Neural crest cell (in vitro differentiated cells): ENCODE measurements at regions not wholly inside any gene's neighbourhood (a gene's known extent, or its start where the extent isn't known, plus 50 kb on each side); places are given as distances from the start of the nearest gene placed in this dataset.

Experiments
- DNase-seq: peaks from one replicate; pipeline ENCODE4 v3.0.0; 2021; ENCODE audit warnings: low read depth, mixed read lengths, low spot score
- H3K27ac Mint-ChIP-seq: one replicate; pipeline ENCODE4 v1.8.0; 2021; ENCODE audit warnings: mild to moderate bottlenecking, mixed read lengths; ENCODE audit not compliant: unreplicated experiment
- H3K27me3 Mint-ChIP-seq: 2 replicates; pipeline ENCODE4 v1.8.0; 2021; ENCODE audit warnings: low read depth, mild to moderate bottlenecking, mixed read lengths
- H3K36me3 Mint-ChIP-seq: 2 replicates; pipeline ENCODE4 v1.8.0; 2021; ENCODE audit warnings: low read depth, mild to moderate bottlenecking, mixed read lengths
- H3K4me1 Mint-ChIP-seq: 2 replicates; pipeline ENCODE4 v1.8.0; 2021; ENCODE audit warnings: mixed read lengths
- H3K4me3 Mint-ChIP-seq: one replicate; pipeline ENCODE4 v1.8.0; 2021; ENCODE audit warnings: mild to moderate bottlenecking, mixed read lengths
- H3K9me3 Mint-ChIP-seq: 2 replicates; pipeline ENCODE4 v1.8.0; 2021; ENCODE audit warnings: mixed read lengths
- CTCF ChIP-seq: fragments of 200-600 bp; sonication (generic); conservative IDR thresholded peaks from 2 replicates; pipeline ENCODE4 v1.5.0; 2021; ENCODE audit warnings: antibody characterized with exemption, mild to moderate bottlenecking

GRCh38 chr1:18020021-18020817 lies 87.4 kb upstream of the IGSF21 start:
- H3K36me3 Mint-ChIP-seq = no peaks in the 10 kb centered on the region
- H3K27me3 Mint-ChIP-seq = peaks cover 93% of the 10 kb centered on the region
- TF ChIP-seq CTCF = no peak

GRCh38 chr1:18021242-18021641 lies 86.4 kb upstream of the IGSF21 start:
- no peaks in the 10 kb centered on the region for H3K4me1 Mint-ChIP-seq

More at GRCh38 chr1:18020021-18020817, 87.4 kb upstream of the IGSF21 start:
- no peak for DNase-seq
- Mint-ChIP-seq H3K9me3 (no peaks in the 10 kb centered on the region), H3K27ac (no peak overlapping the region), H3K4me1 (no peaks in the 10 kb centered on the region), H3K4me3 (no peak overlapping the region)

GRCh38 chr1:18032172-18032859 lies 75.3 kb upstream of the IGSF21 start:
- no peaks in the 10 kb centered on the region for H3K9me3 Mint-ChIP-seq
- no peaks in the 10 kb centered on the region for H3K36me3 Mint-ChIP-seq
- TF ChIP-seq CTCF = no peak
- DNase-seq = no peak
- H3K27me3 Mint-ChIP-seq = peaks cover 72% of the 10 kb centered on the region
- H3K4me1 Mint-ChIP-seq = peaks cover 22% of the 10 kb centered on the region
- no peak overlapping the region for H3K4me3 Mint-ChIP-seq
- H3K27ac Mint-ChIP-seq = peak overlapping the region; percentile 4

More at GRCh38 chr1:18021242-18021641, 86.4 kb upstream of the IGSF21 start:
- Mint-ChIP-seq H3K9me3 (no peaks in the 10 kb centered on the region), H3K27ac (no peak overlapping the region), H3K27me3 (peaks cover 94% of the 10 kb centered on the region), H3K4me3 (no peak overlapping the region), H3K36me3 (no peaks in the 10 kb centered on the region)
- no peak for DNase-seq
- TF ChIP-seq CTCF = no peak

- TF ChIP-seq CTCF = no peak
- DNase-seq = no peak
- no peak overlapping the region for H3K4me3 Mint-ChIP-seq
- H3K27me3 Mint-ChIP-seq = peaks cover 66% of the 10 kb centered on the region
- H3K4me1 Mint-ChIP-seq = peaks cover 16% of the 10 kb centered on the region
- H3K27ac Mint-ChIP-seq = no peak overlapping the region
- H3K36me3 Mint-ChIP-seq = no peaks in the 10 kb centered on the region
- no peaks in the 10 kb centered on the region for H3K9me3 Mint-ChIP-seq
Observed at GRCh38 chr1:18035145-18035544, 72.5 kb upstream of the IGSF21 start.

GRCh38 chr1:18037651-18038050 lies 69.9 kb upstream of the IGSF21 start:
- no peak for DNase-seq
- H3K4me1 Mint-ChIP-seq = peaks cover 5% of the 10 kb centered on the region
- H3K27me3 Mint-ChIP-seq = peaks cover 49% of the 10 kb centered on the region
- no peaks in the 10 kb centered on the region for H3K9me3 Mint-ChIP-seq
- no peaks in the 10 kb centered on the region for H3K36me3 Mint-ChIP-seq
- no peak overlapping the region for H3K27ac Mint-ChIP-seq
- H3K4me3 Mint-ChIP-seq = no peak overlapping the region
- no peak for TF ChIP-seq CTCF
